ENCODE measurements at regions not wholly inside any gene's neighbourhood (a gene's known extent, or its start where the extent isn't known, plus 50 kb on each side); places are given as distances from the start of the nearest gene placed in this dataset.

GRCh38 chr1:112188611-112189010, 199.1 kb upstream of the KCND3 start:
- DNase-seq, result no peak
- peaks cover 11% of the 10 kb centered on the region for H3K27me3 Mint-ChIP-seq
- Histone ChIP-seq H3K4me3 (ENCODE audit: low read length) (no peak overlapping the region), H3K27ac (ENCODE audit: low read depth in 1 of 2, low read length in 2 of 2) (no peak overlapping the region), H3K27me3 (ENCODE audit: control insufficient read depth in 1 of 2, insufficient read depth in 2 of 2, low read length in 2 of 2) (peaks cover 0 to 8% of the 10 kb centered on the region in 2 experiments), H3K4me1 (ENCODE audit: insufficient read depth, low read length) (no peaks in the 10 kb centered on the region), H3K36me3 (ENCODE audit: insufficient read depth, low read length) (no peaks in the 10 kb centered on the region), H3K9me3 (ENCODE audit: control insufficient read depth in 1 of 2, insufficient read depth in 1 of 2, low read length in 2 of 2) (no peaks in the 10 kb centered on the region)
- peaks cover 9% of the 10 kb centered on the region for H3K9me3 Mint-ChIP-seq
- TF ChIP-seq, protein P1, sequence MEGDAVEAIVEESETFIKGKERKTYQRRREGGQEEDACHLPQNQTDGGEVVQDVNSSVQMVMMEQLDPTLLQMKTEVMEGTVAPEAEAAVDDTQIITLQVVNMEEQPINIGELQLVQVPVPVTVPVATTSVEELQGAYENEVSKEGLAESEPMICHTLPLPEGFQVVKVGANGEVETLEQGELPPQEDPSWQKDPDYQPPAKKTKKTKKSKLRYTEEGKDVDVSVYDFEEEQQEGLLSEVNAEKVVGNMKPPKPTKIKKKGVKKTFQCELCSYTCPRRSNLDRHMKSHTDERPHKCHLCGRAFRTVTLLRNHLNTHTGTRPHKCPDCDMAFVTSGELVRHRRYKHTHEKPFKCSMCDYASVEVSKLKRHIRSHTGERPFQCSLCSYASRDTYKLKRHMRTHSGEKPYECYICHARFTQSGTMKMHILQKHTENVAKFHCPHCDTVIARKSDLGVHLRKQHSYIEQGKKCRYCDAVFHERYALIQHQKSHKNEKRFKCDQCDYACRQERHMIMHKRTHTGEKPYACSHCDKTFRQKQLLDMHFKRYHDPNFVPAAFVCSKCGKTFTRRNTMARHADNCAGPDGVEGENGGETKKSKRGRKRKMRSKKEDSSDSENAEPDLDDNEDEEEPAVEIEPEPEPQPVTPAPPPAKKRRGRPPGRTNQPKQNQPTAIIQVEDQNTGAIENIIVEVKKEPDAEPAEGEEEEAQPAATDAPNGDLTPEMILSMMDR (IDR thresholded peaks at IDR 0.05), result no peak
- POLR2A ChIA-PET, result no interaction called here
- H3K27ac Mint-ChIP-seq, result no peak overlapping the region
- no peak for ATAC-seq (ENCODE audit: poor library complexity)
- H3K4me1 Mint-ChIP-seq (ENCODE audit: low read depth), result no peaks in the 10 kb centered on the region
- no peak overlapping the region for H3K4me3 Mint-ChIP-seq
- no peaks in the 10 kb centered on the region for H3K36me3 Mint-ChIP-seq (ENCODE audit: low read depth)
- CTCF ChIA-PET, result no interaction called here
- intact Hi-C loops (cut with DNase I, micrococcal nuclease), result no loop called here

DNA sequence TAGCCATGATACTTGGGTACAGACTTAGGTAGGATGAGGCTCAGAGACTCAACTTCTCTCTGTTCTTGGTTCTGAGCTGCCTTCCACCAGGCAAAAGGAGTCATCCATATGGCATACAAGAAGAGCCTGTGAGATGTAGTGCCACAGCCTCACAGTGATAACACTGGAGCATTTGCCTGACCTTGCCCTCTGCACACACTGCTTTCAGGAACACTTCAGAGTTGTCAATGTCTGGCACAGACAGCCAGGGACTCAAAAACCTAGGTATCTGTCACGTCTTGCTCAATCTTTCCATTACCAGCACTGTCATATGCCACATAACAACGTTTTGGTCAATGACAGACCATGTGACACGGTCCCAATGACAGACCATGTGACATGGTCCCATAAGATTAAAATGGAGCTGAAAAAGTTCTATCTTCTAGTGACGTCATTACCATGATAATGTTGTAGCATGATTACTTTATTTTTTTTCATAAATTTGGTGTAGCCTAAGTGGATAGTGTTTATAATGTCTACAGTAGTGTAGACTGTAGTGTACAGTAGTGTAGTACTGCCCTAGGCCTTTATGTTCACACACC, 199.9 kb upstream of the CTTNBP2NL start:
- H3K4me1 ChIP-seq (ENCODE audit: insufficient read depth, low read length), result no peaks in the 10 kb centered on the region
- no peaks in the 10 kb centered on the region for H3K36me3 ChIP-seq (ENCODE audit: insufficient read depth, low read length)
- no peak overlapping the region for H3K27ac Mint-ChIP-seq
- H3K36me3 Mint-ChIP-seq (ENCODE audit: low read depth), result no peaks in the 10 kb centered on the region
- H3K9me3 ChIP-seq (ENCODE audit: control insufficient read depth in 1 of 2, insufficient read depth in 1 of 2, low read length in 2 of 2), result no peaks in the 10 kb centered on the region
- ATAC-seq (ENCODE audit: poor library complexity) (no peak), DNase-seq (no peak)
- peaks cover 15% of the 10 kb centered on the region for H3K9me3 Mint-ChIP-seq
- H3K27ac ChIP-seq (ENCODE audit: low read depth in 1 of 2, low read length in 2 of 2), result no peak overlapping the region
- no peak overlapping the region for H3K4me3 ChIP-seq (ENCODE audit: low read length)
- TF ChIP-seq, protein P1 (IDR thresholded peaks at IDR 0.05), result no peak
- peaks cover 21% of the 10 kb centered on the region for H3K27me3 Mint-ChIP-seq
- H3K4me1 Mint-ChIP-seq (ENCODE audit: low read depth), result no peaks in the 10 kb centered on the region
- intact Hi-C loops (cut with DNase I, micrococcal nuclease), result no loop called here
- ChIA-PET POLR2A (no interaction called here), CTCF (no interaction called here)
- H3K27me3 ChIP-seq (ENCODE audit: control insufficient read depth in 1 of 2, insufficient read depth in 2 of 2, low read length in 2 of 2), result peaks cover 0 to 8% of the 10 kb centered on the region in 2 experiments
- no peak overlapping the region for H3K4me3 Mint-ChIP-seq

DNA sequence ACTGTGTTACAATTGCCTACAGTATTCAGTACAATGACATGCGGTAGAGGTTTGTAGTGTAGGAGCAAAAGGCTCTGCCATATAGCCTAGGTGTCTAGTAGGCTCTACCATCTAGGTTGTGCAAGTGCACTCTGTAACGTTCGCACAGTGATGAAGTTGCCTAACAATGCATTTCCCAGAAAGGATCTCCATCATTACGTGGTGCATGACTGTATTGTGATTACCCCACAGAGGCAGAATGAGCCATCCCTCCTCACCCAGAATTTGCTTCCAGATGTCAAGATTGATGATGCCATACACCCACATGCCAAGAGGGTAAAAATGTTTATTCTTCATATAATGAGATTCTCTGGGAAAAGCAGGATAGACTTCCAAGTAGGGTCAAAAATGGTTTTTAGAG, 199.3 kb upstream of the CTTNBP2NL start:
- POLR2A ChIA-PET, result no interaction called here
- Mint-ChIP-seq H3K27me3 (peaks cover 18% of the 10 kb centered on the region), H3K4me3 (no peak overlapping the region), H3K27ac (no peak overlapping the region), H3K36me3 (ENCODE audit: low read depth) (no peaks in the 10 kb centered on the region), H3K9me3 (peaks cover 15% of the 10 kb centered on the region), H3K4me1 (ENCODE audit: low read depth) (no peaks in the 10 kb centered on the region)
- no peak for ATAC-seq (ENCODE audit: poor library complexity)
- TF ChIP-seq, protein P1 (IDR thresholded peaks at IDR 0.05), result no peak
- intact Hi-C loops (cut with DNase I, micrococcal nuclease), result no loop called here
- H3K4me3 ChIP-seq (ENCODE audit: low read length), result no peak overlapping the region
- no peak overlapping the region for H3K27ac ChIP-seq (ENCODE audit: low read depth in 1 of 2, low read length in 2 of 2)
- no peaks in the 10 kb centered on the region for H3K36me3 ChIP-seq (ENCODE audit: insufficient read depth, low read length)
- H3K9me3 ChIP-seq (ENCODE audit: control insufficient read depth in 1 of 2, insufficient read depth in 1 of 2, low read length in 2 of 2), result no peaks in the 10 kb centered on the region
- no peaks in the 10 kb centered on the region for H3K4me1 ChIP-seq (ENCODE audit: insufficient read depth, low read length)
- no peak for DNase-seq
- CTCF ChIA-PET, result no interaction called here
- peaks cover 0 to 4% of the 10 kb centered on the region in 2 experiments for H3K27me3 ChIP-seq (ENCODE audit: control insufficient read depth in 1 of 2, insufficient read depth in 2 of 2, low read length in 2 of 2)
